Keratinocyte (primary cell): ENCODE measurements at regions not wholly inside any gene's neighbourhood (a gene's known extent, or its start where the extent isn't known, plus 50 kb on each side); places are given as distances from the start of the nearest gene placed in this dataset.

Experiments
- DNase-seq: peaks from one replicate; pipeline ENCODE4 v3.0.0-alpha.2; 2011; ENCODE audit warnings: low read depth, missing footprints, low spot score
- FAIRE-seq: peaks from 2 replicates; lab custom pipeline; 2011; peaks lifted over from hg19 to GRCh38; lab: Jason Lieb, UNC
- H2AFZ ChIP-seq: 2 replicates; pipeline ENCODE4 v1.6.0; 2012; ENCODE audit warnings: low read length, control low read depth, inconsistent platforms; ENCODE audit not compliant: control insufficient read depth
- H3K27ac ChIP-seq: 2 replicates; pipeline ENCODE4 v1.5.1; 2011; ENCODE audit warnings: low read length; ENCODE audit not compliant: control insufficient read depth, insufficient read depth
- H3K27me3 ChIP-seq: 3 replicates; pipeline ENCODE4 v1.6.0; 2011; ENCODE audit warnings: low read length; ENCODE audit not compliant: control insufficient read depth, insufficient read depth; ENCODE audit errors: extremely low read depth
- H3K36me3 ChIP-seq, 2 experiments: 2 replicates in 1 of 2; 3 replicates in 1 of 2; pipeline ENCODE4 v1.5.1; 2011; ENCODE audit warnings: low read length in 2 of 2, mild to moderate bottlenecking in 1 of 2; ENCODE audit not compliant: control insufficient read depth in 2 of 2, insufficient read depth in 2 of 2; ENCODE audit errors: extremely low read depth in 1 of 2
- H3K4me1 ChIP-seq: 3 replicates; pipeline ENCODE4 v1.5.1; 2011; ENCODE audit warnings: low read length; ENCODE audit not compliant: control insufficient read depth, insufficient read depth; ENCODE audit errors: extremely low read depth
- H3K4me2 ChIP-seq: 3 replicates; pipeline ENCODE4 v1.6.0; 2011; ENCODE audit warnings: low read depth, low read length; ENCODE audit not compliant: control insufficient read depth, insufficient read depth; ENCODE audit errors: extremely low read depth
- H3K4me3 ChIP-seq, 3 experiments: fragments of 200-600 bp in 1 of 3; sonication (generic) in 1 of 3; 2 replicates in 2 of 3; 3 replicates in 1 of 3; pipeline ENCODE4 v1.5.1; 2011 to 2016; ENCODE audit warnings: low read length in 3 of 3, mild to moderate bottlenecking in 3 of 3, control low read depth in 2 of 3, inconsistent platforms in 1 of 3, low read depth in 1 of 3, mixed read lengths in 1 of 3, mixed run types in 1 of 3, moderate library complexity in 1 of 3; ENCODE audit not compliant: control insufficient read depth in 2 of 3, insufficient read depth in 2 of 3; ENCODE audit errors: extremely low read depth in 1 of 3
- H3K79me2 ChIP-seq: 2 replicates; pipeline ENCODE4 v1.6.0; 2012; ENCODE audit warnings: low read length; ENCODE audit not compliant: control insufficient read depth, insufficient read depth
- H3K9ac ChIP-seq: 3 replicates; pipeline ENCODE4 v1.6.0; 2011; ENCODE audit warnings: low read length; ENCODE audit not compliant: control insufficient read depth, insufficient read depth; ENCODE audit errors: extremely low read depth
- H3K9me1 ChIP-seq: 3 replicates; pipeline ENCODE4 v1.6.0; 2011; ENCODE audit warnings: low read length; ENCODE audit not compliant: control insufficient read depth, insufficient read depth; ENCODE audit errors: extremely low read depth
- H3K9me3 ChIP-seq: 2 replicates; pipeline ENCODE4 v1.5.1; 2012; ENCODE audit warnings: low read depth, low read length; ENCODE audit not compliant: control insufficient read depth
- H4K20me1 ChIP-seq: 3 replicates; pipeline ENCODE4 v1.6.0; 2011; ENCODE audit warnings: low read length; ENCODE audit not compliant: control insufficient read depth, insufficient read depth; ENCODE audit errors: extremely low read depth
- EZH2 ChIP-seq: IDR thresholded peaks from one replicate; pipeline ENCODE4 v1.6.1; 2012; ENCODE audit warnings: inconsistent platforms, mild to moderate bottlenecking, low read length, moderate library complexity
- dilution Hi-C: fragments of 300-500 bp; cut with MboI; formaldehyde crosslinking; loops from one replicate; pipeline ENCODE4 v1.7.0; 2020; ENCODE audit warnings: low sequenced_read_pairs; ENCODE audit not compliant: extremely low pct_ligation_motif_present
- TF ChIP-seq, protein P1 (sequence below), 3 experiments: IDR thresholded peaks in 1 of 3; conservative IDR thresholded peaks in 1 of 3; optimal IDR thresholded peaks in 1 of 3; 2 replicates in 2 of 3; 3 replicates in 1 of 3; pipeline versions ENCODE3 to v1.5.1; 2011; ENCODE audit warnings: low read length in 3 of 3, mild to moderate bottlenecking in 3 of 3, moderate library complexity in 2 of 3, control low read depth in 1 of 3, inconsistent platforms in 1 of 3; ENCODE audit not compliant: insufficient read depth in 2 of 3; ENCODE audit errors: extremely low read depth in 1 of 3

DNA sequence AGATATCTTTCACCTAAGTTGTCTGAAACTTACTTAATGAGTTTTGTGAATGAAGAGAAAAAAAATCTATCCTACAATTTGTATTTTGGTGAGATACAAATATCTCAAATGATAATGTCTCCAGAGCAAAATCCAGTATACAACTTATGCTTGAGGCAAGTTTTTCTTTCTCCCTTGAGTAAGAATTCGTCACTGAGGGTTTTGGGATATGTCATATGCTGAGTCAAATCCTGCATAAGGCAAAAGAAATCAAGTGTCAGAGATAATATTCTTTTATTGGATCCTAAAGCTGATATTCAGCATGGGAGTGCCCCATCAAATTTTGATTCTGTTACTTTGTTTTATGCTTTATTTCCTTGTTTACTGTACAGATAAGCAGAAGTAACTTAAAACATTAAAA lies 1308.6 kb downstream of the ARAP2 start:
- dilution Hi-C loops, result no loop called here
- Histone ChIP-seq H4K20me1 (no peaks in the 10 kb centered on the region), H3K27ac (no peak overlapping the region), H3K27me3 (no peaks in the 10 kb centered on the region), H3K9me3 (peaks cover 2% of the 10 kb centered on the region), H3K4me2 (no peak overlapping the region), H3K9ac (no peak overlapping the region), H3K79me2 (no peaks in the 10 kb centered on the region), H3K4me3 (no peak overlapping the region), H3K4me1 (no peaks in the 10 kb centered on the region), H3K9me1 (no peaks in the 10 kb centered on the region), H2AFZ (no peak overlapping the region), H3K36me3 (no peaks in the 10 kb centered on the region)
- TF ChIP-seq, protein P1, sequence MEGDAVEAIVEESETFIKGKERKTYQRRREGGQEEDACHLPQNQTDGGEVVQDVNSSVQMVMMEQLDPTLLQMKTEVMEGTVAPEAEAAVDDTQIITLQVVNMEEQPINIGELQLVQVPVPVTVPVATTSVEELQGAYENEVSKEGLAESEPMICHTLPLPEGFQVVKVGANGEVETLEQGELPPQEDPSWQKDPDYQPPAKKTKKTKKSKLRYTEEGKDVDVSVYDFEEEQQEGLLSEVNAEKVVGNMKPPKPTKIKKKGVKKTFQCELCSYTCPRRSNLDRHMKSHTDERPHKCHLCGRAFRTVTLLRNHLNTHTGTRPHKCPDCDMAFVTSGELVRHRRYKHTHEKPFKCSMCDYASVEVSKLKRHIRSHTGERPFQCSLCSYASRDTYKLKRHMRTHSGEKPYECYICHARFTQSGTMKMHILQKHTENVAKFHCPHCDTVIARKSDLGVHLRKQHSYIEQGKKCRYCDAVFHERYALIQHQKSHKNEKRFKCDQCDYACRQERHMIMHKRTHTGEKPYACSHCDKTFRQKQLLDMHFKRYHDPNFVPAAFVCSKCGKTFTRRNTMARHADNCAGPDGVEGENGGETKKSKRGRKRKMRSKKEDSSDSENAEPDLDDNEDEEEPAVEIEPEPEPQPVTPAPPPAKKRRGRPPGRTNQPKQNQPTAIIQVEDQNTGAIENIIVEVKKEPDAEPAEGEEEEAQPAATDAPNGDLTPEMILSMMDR (optimal IDR thresholded peaks at IDR 0.05 in 1 of 3, IDR thresholded peaks at IDR 0.05 in 1 of 3, conservative IDR thresholded peaks at IDR 0.05 in 1 of 3; ENCODE audit: extremely low read depth in 1 of 3, insufficient read depth in 2 of 3, low read length in 3 of 3), result no peak
- TF ChIP-seq EZH2, result no peak
- FAIRE-seq (no peak), DNase-seq (no peak)

DNA sequence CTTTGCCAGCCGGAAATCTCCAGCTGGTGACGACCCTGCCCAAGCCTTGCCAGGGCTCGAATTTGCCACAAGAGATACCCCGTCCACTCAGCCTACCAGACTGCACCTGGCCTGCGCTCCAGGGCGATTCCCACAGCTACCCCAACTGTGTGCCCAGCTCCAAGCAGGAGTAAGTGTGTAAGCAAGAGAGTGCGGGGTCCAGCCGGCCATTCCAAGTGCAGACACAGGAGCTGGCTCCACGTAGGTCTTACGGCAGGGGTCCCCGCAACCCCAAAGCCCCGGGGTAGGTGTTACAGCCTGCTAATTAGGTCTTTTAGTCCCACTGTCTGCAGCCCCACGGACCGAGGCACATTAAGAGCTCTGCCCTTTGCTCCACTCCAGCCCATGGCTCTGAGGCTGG lies 1305.2 kb downstream of the ARAP2 start:
- no peaks in the 10 kb centered on the region for H3K9me1 ChIP-seq
- TF ChIP-seq, protein P1 (optimal IDR thresholded peaks at IDR 0.05 in 1 of 3, IDR thresholded peaks at IDR 0.05 in 1 of 3, conservative IDR thresholded peaks at IDR 0.05 in 1 of 3; ENCODE audit: extremely low read depth in 1 of 3, insufficient read depth in 2 of 3, low read length in 3 of 3), result no peak
- no peak for TF ChIP-seq EZH2
- H3K9me3 ChIP-seq, result no peaks in the 10 kb centered on the region
- H3K27ac ChIP-seq, result no peak overlapping the region
- H3K4me3 ChIP-seq, result no peak overlapping the region
- no peak overlapping the region for H2AFZ ChIP-seq
- H3K79me2 ChIP-seq, result no peaks in the 10 kb centered on the region
- H4K20me1 ChIP-seq, result no peaks in the 10 kb centered on the region
- no peak for DNase-seq
- no peaks in the 10 kb centered on the region for H3K36me3 ChIP-seq
- H3K9ac ChIP-seq, result no peak overlapping the region
- no peaks in the 10 kb centered on the region for H3K4me1 ChIP-seq
- no peaks in the 10 kb centered on the region for H3K27me3 ChIP-seq
- H3K4me2 ChIP-seq, result no peak overlapping the region
- FAIRE-seq, result no peak
- dilution Hi-C loops, result no loop called here
